MM.1S (cell line): ENCODE measurements at regions not wholly inside any gene's neighbourhood (a gene's known extent, or its start where the extent isn't known, plus 50 kb on each side); places are given as distances from the start of the nearest gene placed in this dataset.

Experiments
- CTCF ChIP-seq: fragments of 300-600 bp; sonication (generic); IDR thresholded peaks from 2 replicates; pipeline ENCODE4 v1.5.1; 2016; ENCODE audit warnings: antibody characterized with exemption, low read length, mixed read lengths
- EZH2 ChIP-seq: fragments of 300-600 bp; sonication (generic); optimal IDR thresholded peaks from 2 replicates; pipeline ENCODE3; 2017; ENCODE audit warnings: low read depth, mild to moderate bottlenecking, antibody characterized with exemption, low read length, mixed read lengths

GRCh38 chr20:57055345-57055744, 211.1 kb downstream of the BMP7 start:
- no peak for TF ChIP-seq CTCF
- no peak for TF ChIP-seq EZH2
